T-helper 2 cell (primary cell): ENCODE measurements at regions not wholly inside any gene's neighbourhood (a gene's known extent, or its start where the extent isn't known, plus 50 kb on each side); places are given as distances from the start of the nearest gene placed in this dataset.
"Not testable (repeated sequence)": the region's sequence is repeated elsewhere in the genome, so short reads cannot be mapped to it uniquely, and the experiment has no call there.

Source experiments
- DNase-seq, 5 experiments: peaks; one replicate each; pipeline versions ENCODE4 v3.0.0 to v3.0.0-alpha.2; 2012 to 2022

DNA sequence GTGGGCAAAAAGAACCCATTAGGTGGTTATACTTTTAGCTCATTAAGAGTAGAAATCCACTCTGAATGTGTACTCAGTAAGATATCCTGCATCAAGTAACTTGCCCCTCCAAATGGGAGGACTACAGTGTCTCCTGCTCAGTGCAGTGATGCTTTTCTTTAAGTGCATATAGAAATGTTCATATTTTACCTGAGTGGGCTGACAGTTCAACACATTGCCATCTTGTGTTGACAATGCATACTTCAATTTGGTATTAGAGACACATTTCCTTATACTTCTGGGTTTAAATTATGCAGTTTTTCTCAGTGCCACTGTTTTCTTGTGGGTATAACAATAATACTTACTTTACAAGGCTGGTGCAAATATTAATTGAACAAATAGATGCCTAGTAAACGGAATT lies 318.6 kb upstream of the TMPRSS15 start:
- DNase-seq: no peak

DNA sequence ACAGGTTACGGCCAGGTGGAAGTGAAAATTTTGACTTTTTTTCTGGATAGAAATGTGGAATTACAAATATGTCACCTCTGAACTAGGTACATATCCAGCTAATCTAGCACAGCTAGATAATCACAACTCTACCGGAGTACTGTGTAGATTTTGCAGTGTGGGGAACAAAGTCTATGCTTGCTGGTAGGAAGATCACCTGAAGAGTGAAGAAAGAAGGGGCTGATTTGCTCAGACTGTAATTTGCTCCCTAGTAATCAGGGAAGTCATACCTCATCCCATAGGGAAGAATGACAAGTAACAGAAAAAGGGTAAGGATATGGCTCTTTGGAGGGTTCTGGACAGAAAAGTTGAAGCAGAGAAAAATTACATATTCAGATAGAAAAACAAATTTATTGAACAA lies 319.6 kb upstream of the TMPRSS15 start:
- no peak for DNase-seq

DNA sequence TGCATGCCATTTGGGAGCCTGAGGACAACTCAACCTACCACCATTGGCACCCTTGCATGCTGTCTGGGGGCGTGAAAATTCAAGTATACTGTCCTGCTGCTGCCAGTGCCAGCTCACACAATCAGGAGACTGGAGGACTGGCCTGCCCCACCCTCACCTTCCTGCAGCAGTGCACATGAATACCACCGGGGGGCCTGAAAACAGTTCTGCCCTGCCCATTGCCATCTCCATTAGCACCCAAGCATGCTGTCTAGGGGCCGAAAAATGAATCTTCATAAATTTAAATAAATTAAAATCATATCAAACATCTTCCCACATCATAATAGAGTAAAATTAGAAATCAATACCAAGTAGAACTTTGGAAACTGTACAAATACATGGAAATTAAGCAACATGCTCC lies 322.1 kb upstream of the TMPRSS15 start:
- DNase-seq: no peak

- DNase-seq: no peak
Observed at GRCh38 chr21:18741954-18742353, 338.4 kb upstream of the TMPRSS15 start.

GRCh38 chr21:18743531-18743930 lies 339.9 kb upstream of the TMPRSS15 start:
- no peak for DNase-seq

GRCh38 chr21:18744840-18745239 lies 341.3 kb upstream of the TMPRSS15 start:
- no peak for DNase-seq

GRCh38 chr21:18752894-18753293 lies 349.3 kb upstream of the TMPRSS15 start:
- DNase-seq: not testable (repeated sequence)

- DNase-seq: not testable (repeated sequence)
Observed at GRCh38 chr21:18756272-18756671, 352.7 kb upstream of the TMPRSS15 start.

- DNase-seq: no peak
Observed at GRCh38 chr21:18759267-18759666, 355.7 kb upstream of the TMPRSS15 start.

DNA sequence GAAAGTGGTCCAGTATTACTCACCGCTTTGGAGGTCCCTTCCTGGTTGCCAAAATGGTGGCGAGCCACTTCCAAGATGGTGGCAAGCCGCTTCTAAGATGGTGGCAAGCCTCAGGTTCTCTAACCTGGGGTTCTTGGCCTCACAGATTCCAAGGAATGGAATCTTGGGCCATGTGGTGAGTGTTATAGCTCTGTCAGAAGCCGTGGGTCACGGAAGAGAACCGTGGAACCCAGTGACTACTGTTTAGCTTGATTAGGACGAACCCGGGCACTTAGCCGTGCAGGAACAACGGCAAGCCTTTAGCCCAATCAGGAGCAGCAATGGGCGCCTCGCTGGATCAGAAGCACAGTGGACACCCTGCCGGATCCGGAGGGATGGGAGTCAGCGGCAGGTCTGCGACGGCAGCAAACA lies 356.2 kb upstream of the TMPRSS15 start:
- no peak for DNase-seq

GRCh38 chr21:18760247-18760646 lies 356.7 kb upstream of the TMPRSS15 start:
- no peak for DNase-seq

DNA sequence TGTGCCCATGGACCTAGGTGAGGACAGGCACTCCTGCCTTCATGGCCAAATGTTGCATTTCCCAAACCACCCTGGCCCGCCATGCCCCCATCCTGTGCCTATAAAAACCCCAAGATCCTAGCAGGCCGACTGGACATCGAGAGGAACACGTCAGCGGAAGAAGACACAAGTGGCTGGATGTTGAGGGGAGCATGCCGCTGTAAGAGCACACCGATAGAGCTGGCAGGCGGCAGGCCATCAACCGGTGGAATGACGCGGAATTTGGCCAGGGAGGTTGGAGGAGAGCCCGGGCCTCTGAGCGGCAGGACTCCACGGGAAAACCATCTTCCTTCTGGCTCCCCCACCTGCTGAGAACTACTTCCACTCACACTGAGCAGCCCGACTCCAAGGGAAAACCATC lies 361.1 kb upstream of the TMPRSS15 start:
- no peak for DNase-seq

DNA sequence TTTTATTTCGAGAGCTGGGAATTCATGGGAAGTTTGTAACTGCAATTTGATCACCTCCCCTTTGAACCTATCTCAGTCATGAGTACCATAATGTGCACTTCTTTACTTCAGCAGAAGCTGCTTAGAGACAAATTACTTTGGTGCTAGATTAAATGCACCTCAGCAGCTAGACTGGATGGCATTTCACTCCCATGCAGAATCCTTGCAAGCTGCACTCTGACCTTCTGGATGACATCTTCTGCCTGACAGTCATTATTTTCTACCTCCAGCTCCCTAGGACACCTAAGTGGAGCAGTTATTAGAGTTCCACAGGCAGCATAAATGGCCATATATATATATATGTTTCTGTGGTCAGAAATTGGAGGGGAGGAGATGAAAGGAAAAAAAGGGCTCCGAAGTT lies 366.0 kb upstream of the TMPRSS15 start:
- no peak for DNase-seq

DNA sequence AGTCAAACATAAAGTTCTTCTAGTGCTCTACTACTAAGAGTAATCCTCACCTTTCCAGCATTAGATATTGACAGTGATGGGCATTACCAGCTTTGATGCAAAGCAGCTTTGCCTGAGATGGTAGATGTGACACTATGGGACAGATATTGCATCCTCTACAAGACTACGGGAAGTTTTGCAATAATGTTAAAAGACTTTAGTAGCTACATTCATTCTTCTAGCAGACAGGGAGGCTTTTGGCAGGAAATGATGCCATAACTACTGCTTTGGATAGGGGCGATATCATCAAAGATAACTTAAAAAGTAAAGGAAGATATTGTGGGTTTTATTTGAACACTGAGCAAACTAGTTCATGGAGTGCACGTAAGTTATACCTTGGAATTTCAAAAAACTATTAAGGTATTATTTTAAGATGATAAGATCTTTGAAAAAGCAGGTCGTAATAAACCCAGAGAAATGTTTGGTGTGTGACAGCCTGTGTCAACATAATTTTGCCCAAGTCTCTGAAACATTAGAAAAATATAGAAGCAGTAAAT lies 368.3 kb upstream of the TMPRSS15 start:
- DNase-seq: no peak

- DNase-seq: no peak
Observed at GRCh38 chr21:18772404-18772803, 368.8 kb upstream of the TMPRSS15 start.

DNA sequence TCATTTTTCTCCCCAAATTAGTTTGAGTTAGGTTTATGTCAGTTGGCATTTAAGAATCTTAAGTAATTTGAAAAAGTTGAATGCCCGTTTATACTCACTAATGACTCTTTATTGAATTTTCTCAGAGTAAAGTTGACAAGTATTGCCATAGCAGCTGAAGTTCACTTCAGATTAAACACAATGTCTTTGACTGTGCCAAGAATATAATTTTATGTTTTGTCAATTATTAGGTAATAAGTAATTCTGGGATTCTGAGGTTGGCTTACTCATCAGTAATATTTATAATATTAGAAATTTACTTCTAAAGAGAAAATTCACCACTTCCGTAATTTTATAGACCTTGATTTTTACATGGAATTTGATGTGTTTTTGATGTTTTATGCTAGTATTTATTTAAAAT lies 369.3 kb upstream of the TMPRSS15 start:
- no peak for DNase-seq

DNA sequence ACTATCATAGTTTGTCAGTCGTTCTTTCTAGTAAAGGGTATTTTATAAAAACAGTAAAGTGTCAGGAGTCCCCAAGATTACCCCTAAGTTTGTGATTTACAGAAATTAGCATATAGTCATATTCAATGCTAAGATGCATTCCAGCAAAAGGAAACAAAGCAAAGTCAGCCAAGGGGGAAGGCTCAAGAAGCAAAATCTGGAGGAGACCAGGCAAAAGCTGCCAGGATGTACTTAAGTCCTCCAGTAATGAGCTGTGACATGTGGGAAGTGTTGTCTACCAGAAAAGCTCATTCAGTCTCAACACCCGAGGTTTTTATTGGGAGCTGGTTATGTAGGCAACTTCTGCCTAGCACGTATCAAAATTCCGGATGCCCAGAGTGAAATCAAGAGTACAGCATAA lies 373.4 kb upstream of the TMPRSS15 start:
- no peak for DNase-seq

DNA sequence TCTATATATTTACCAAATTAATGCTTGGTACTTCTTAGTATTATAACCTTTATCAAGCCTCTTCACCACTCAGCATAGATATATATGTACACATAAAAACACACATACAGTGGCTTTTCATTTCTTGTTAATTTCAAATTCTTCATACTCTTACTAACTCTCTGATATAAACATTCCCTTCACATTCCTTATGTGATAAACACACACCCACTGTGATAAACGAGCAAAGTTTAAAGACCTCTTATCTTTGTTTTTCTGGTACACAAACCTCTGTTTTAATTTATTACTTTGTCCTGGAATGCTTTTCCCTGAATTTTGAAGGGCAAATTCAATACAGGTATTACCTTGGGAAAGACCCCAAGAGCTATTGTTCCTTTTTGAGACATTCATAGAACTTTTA lies 379.1 kb upstream of the TMPRSS15 start:
- DNase-seq: no peak

GRCh38 chr21:18801468-18801867 lies 397.9 kb upstream of the TMPRSS15 start:
- DNase-seq: no peak

DNA sequence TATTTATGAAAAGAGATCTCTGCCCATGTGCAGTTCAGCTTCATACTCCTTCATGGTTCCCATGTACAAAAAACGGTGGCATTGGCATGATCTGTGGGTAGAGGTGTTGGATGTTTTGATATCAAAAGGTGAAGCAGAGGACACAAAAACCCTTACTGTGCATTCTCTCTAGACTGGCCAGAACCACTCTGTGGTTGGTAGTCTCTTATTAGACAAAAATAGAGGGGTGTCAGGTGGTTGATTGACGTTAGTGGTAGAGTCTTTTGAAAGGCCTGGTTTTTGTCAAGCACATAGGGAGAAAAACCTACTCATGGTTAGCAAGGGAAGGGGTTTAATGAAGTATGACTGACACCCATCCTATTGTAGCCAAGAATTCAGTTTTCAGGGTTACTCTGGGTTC lies 400.0 kb upstream of the TMPRSS15 start:
- DNase-seq: no peak

- no peak for DNase-seq
Observed at GRCh38 chr21:18810136-18810535, 406.6 kb upstream of the TMPRSS15 start.

DNA sequence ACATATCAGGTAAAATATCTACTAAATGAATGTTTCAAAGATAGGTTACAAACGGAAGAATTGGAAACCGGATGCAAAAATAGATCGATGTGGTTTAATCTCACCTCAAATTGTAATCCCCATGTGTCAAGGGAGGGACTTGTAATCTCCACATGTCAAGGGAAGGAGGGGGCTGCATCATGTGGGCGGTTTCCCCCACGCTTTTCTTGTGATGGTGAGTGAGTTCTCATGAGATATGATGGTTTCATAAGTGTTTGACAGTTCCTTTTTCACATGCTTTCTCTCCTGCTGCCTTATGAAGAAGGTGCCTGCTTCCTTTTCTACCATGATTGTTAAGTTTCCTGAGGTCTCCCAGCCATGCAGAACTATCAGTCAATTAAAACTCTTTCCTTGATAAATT lies 408.7 kb upstream of the TMPRSS15 start:
- DNase-seq: no peak

DNA sequence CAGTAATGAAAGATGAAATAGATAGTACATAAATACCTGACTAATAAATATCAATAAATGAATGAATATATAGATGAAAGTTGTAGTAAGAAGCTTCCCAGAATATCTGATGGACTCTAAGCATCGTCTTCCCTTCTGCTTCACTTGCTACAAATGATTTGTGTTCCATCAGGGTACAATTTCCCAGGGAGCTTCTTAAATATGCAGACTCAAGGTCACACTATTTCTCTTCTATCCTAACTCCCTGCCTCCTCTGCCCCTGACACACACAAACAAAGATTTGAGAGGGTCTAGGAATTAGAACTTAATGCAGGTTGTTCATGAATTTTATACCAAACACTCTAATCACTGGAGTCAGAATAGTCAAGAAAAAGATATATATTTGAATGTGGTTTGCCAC lies 415.9 kb upstream of the TMPRSS15 start:
- DNase-seq: no peak

DNA sequence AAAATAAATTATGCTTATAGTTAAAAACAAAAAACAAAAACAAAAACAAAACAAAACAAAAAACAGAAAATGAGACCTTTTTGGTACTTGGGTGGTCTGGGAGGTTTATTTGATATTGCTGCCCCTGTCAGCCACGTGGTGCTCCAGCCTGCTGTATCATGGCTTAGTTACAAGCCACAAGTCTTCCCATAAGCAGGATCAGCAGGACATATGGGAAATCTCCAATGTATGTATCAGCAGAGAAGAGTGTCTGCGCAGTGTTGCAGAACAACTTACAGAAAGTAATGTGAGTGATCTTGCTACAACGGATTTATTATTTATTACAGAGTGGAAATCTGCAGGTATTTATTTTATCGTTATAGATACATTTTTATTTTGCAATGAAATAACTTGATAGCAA lies 423.0 kb upstream of the TMPRSS15 start:
- DNase-seq: no peak

DNA sequence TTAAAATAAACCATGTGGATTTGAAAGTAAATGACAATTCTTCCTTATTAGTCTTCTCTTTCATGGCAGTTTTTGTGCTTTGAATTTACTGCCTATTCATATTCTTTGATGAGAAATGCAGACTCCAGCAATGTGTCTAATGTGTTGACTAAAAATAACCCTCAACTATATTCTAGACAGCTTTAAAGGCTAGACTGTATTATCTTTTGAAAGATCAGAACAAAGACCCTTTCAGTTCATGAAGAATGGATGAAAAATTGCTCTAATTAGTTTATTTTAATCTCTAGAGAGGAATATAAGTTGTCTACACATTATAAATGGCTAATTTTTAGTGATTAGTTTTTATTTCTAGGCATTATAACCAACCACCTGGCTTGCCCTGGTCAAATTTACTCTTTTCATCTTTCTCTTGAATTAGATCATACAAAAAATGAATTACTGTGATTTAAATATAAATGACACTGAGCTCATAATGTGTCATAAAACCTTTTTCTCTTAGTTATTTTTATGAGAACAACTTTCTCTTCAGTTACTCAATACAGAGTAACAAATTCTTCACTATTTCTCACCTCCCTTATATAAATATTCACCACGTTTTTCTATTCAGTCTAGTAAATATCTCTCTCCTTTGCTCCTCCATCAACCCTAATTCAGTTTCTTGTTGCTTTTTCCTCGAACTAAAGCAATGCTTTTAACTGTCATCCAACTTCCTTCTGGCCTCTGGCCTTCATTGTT lies 428.5 kb upstream of the TMPRSS15 start:
- DNase-seq: no peak
